8988T (cell line): ENCODE measurements at regions not wholly inside any gene's neighbourhood (a gene's known extent, or its start where the extent isn't known, plus 50 kb on each side); places are given as distances from the start of the nearest gene placed in this dataset.

Source experiments
- DNase-seq: peaks from one replicate; pipeline ENCODE4 v3.0.0; 2011

- DNase-seq = no peak
Measured at GRCh38 chr14:50040895-50041465, 75.4 kb downstream of the VCPKMT start.

GRCh38 chr14:50041980-50042379 is 74.4 kb downstream of the VCPKMT start:
- DNase-seq = no peak

- no peak for DNase-seq
Measured at GRCh38 chr14:50044042-50044651, 72.2 kb downstream of the VCPKMT start.

GRCh38 chr14:50045039-50045711 is 71.2 kb downstream of the VCPKMT start:
- no peak for DNase-seq

GRCh38 chr14:50045837-50046236 is 70.5 kb downstream of the VCPKMT start:
- DNase-seq = no peak

GRCh38 chr14:50047274-50047676 is 69.1 kb downstream of the VCPKMT start:
- DNase-seq = no peak

- DNase-seq = no peak
Measured at GRCh38 chr14:50049093-50049492, 67.3 kb downstream of the VCPKMT start.

- DNase-seq = no peak
Measured at GRCh38 chr14:50049703-50050570, 66.4 kb downstream of the VCPKMT start.

GRCh38 chr14:50051106-50051505 is 65.3 kb downstream of the VCPKMT start:
- DNase-seq = no peak

- DNase-seq = no peak
Measured at GRCh38 chr14:50051706-50052105, 64.7 kb downstream of the VCPKMT start.

- no peak for DNase-seq
Measured at GRCh38 chr14:50052517-50052916, 63.9 kb downstream of the VCPKMT start.

- DNase-seq = no peak
Measured at GRCh38 chr14:50053935-50054334, 62.4 kb downstream of the VCPKMT start.

GRCh38 chr14:50055461-50056228 is 60.7 kb downstream of the VCPKMT start:
- DNase-seq = no peak

GRCh38 chr14:50056435-50056834 is 59.9 kb downstream of the VCPKMT start:
- no peak for DNase-seq

GRCh38 chr14:50057331-50057730 is 59.0 kb downstream of the VCPKMT start:
- no peak for DNase-seq

GRCh38 chr14:50058113-50058512 is 58.3 kb downstream of the VCPKMT start:
- no peak for DNase-seq
